Ovary (tissue), 3 donors: ENCODE measurements at regions not wholly inside any gene's neighbourhood (a gene's known extent, or its start where the extent isn't known, plus 50 kb on each side); places are given as distances from the start of the nearest gene placed in this dataset.

Source experiments
- CTCF ChIP-seq, 3 donors: fragments of 450-650 bp in 2 of 3; fragments of 200-600 bp in 1 of 3; IDR thresholded peaks; one replicate each; pipeline versions ENCODE4 v1.5.1 to v1.8.0; 2016 to 2022; ENCODE audit warnings: antibody characterized with exemption in 3 of 3, mild to moderate bottlenecking in 1 of 3
- POLR2A ChIP-seq: fragments of 450-650 bp; IDR thresholded peaks from one replicate; pipeline ENCODE4 v1.6.1; 2017; ENCODE audit warnings: antibody characterized with exemption, mild to moderate bottlenecking, moderate library complexity
- donor health status: DM: no; HTN: no; CAD: no.

- TF ChIP-seq CTCF (IDR thresholded peaks at IDR 0.05) (no peak), POLR2A (no peak)
These were observed 777.4 kb upstream of the TENM3 start for GRCh38 chr4:181465826-181466225.
